SK-N-SH treated with all-trans-retinoic acid at 6 μM for 48 hours (cell line): ENCODE measurements at regions not wholly inside any gene's neighbourhood (a gene's known extent, or its start where the extent isn't known, plus 50 kb on each side); places are given as distances from the start of the nearest gene placed in this dataset.

Source experiments
- ARNTL ChIP-seq: fragments of 450-650 bp; formaldehyde crosslinking; IDR thresholded peaks from 2 replicates; pipeline ENCODE4 v1.5.0; 2020; ENCODE audit warnings: low read depth, mild to moderate bottlenecking, moderate library complexity, borderline replicate concordance
- OSR1 ChIP-seq: fragments of 250-450 bp; sonication (Bioruptor Pico); IDR thresholded peaks from 2 replicates; pipeline ENCODE4 v1.8.0; 2022; ENCODE audit warnings: moderate library complexity, mild to moderate bottlenecking, inconsistent platforms
- PATZ1 ChIP-seq: fragments of 250-450 bp; sonication (Bioruptor Pico); IDR thresholded peaks from 2 replicates; pipeline ENCODE4 v1.8.0; 2020; ENCODE audit warnings: mild to moderate bottlenecking, moderate library complexity, borderline replicate concordance
- RARB ChIP-seq: fragments of 250-450 bp; sonication (Bioruptor Pico); IDR thresholded peaks from 2 replicates; pipeline ENCODE4 v1.8.0; 2021; ENCODE audit warnings: mild to moderate bottlenecking, moderate library complexity
- SNAI2 ChIP-seq: fragments of 250-450 bp; sonication (Bioruptor Pico); IDR thresholded peaks from 2 replicates; pipeline ENCODE4 v1.5.0; 2020; ENCODE audit warnings: mild to moderate bottlenecking, moderate library complexity
- ZC3H10 ChIP-seq: fragments of 250-450 bp; sonication (Bioruptor Pico); IDR thresholded peaks from 2 replicates; pipeline ENCODE4 v1.5.1; 2021; ENCODE audit warnings: mild to moderate bottlenecking, moderate library complexity
- ZFP30 ChIP-seq: fragments of 450-650 bp; formaldehyde crosslinking; IDR thresholded peaks from 2 replicates; pipeline ENCODE4 v1.5.0; 2022; ENCODE audit warnings: mild to moderate bottlenecking, moderate library complexity
- TF ChIP-seq, protein P1 (sequence below): fragments of 250-450 bp; sonication (Bioruptor Pico); IDR thresholded peaks from 2 replicates; pipeline ENCODE4 v1.5.1; 2020; ENCODE audit warnings: low read depth, mild to moderate bottlenecking, moderate library complexity

DNA sequence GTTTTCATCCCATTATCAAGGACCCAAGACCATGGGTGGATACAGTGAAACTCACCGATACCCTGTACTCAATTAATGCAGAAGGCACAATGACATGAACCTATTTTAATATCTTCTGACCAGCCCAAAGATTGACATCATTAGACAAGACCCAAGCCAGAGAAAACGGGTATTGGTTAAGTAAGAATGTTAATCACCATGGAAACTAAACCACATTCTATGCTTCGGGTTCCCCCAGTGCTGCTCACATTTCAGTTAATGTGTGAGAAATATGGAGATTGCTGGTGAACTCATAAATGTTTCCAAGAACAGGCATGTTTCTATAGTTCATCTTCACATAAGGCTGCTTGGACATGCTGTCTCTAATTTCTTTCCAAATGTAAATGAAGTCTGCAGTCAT, 77.0 kb downstream of the IRX2 start:
- TF ChIP-seq RARB (CRISPR knock-in tag), result no peak
- TF ChIP-seq OSR1 (CRISPR knock-in tag), result no peak
- TF ChIP-seq ZC3H10, result no peak
- no peak for TF ChIP-seq SNAI2 (CRISPR knock-in tag)
- TF ChIP-seq PATZ1 (CRISPR knock-in tag), result no peak
- no peak for TF ChIP-seq ZFP30 (CRISPR knock-in tag)
- TF ChIP-seq, protein P1, sequence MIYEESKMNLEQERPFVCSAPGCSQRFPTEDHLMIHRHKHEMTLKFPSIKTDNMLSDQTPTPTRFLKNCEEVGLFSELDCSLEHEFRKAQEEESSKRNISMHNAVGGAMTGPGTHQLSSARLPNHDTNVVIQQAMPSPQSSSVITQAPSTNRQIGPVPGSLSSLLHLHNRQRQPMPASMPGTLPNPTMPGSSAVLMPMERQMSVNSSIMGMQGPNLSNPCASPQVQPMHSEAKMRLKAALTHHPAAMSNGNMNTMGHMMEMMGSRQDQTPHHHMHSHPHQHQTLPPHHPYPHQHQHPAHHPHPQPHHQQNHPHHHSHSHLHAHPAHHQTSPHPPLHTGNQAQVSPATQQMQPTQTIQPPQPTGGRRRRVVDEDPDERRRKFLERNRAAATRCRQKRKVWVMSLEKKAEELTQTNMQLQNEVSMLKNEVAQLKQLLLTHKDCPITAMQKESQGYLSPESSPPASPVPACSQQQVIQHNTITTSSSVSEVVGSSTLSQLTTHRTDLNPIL (CRISPR knock-in tag), result no peak
- TF ChIP-seq ARNTL (CRISPR knock-in tag), result no peak
